ENCODE measurements at regions not wholly inside any gene's neighbourhood (a gene's known extent, or its start where the extent isn't known, plus 50 kb on each side); places are given as distances from the start of the nearest gene placed in this dataset.

DNA sequence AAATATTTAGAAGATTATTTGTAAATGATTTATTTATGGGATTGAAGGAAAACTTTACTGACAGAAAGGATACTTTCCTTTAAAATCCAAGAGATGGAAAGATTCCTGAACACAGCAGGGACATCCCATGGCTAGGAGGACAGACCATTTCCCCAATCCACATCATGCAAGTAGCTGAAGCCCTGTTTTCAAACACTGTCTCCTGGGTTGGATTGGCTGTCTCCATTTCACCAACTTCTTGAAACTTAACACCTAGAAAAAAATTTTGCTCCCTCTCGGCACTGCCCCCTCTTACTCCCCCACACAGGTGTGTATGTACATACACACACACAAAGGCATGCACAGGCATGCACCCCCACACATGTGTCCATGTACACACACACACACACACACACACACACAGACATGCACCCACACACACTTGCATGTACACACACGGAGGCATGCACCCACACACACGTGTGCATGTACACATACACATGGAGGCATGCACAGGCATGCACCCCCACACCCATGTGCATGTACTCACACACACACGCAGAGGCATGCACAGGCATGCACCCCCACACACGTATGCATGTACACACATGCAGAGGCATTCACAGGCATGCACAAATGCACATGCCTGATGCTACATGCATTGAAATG lies 320.0 kb downstream of the CHRM3 start:
- TF ChIP-seq, protein P1, sequence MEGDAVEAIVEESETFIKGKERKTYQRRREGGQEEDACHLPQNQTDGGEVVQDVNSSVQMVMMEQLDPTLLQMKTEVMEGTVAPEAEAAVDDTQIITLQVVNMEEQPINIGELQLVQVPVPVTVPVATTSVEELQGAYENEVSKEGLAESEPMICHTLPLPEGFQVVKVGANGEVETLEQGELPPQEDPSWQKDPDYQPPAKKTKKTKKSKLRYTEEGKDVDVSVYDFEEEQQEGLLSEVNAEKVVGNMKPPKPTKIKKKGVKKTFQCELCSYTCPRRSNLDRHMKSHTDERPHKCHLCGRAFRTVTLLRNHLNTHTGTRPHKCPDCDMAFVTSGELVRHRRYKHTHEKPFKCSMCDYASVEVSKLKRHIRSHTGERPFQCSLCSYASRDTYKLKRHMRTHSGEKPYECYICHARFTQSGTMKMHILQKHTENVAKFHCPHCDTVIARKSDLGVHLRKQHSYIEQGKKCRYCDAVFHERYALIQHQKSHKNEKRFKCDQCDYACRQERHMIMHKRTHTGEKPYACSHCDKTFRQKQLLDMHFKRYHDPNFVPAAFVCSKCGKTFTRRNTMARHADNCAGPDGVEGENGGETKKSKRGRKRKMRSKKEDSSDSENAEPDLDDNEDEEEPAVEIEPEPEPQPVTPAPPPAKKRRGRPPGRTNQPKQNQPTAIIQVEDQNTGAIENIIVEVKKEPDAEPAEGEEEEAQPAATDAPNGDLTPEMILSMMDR (IDR thresholded peaks at IDR 0.05; ENCODE audit: borderline replicate concordance, insufficient read depth, low read depth, low read length): no peak

DNA sequence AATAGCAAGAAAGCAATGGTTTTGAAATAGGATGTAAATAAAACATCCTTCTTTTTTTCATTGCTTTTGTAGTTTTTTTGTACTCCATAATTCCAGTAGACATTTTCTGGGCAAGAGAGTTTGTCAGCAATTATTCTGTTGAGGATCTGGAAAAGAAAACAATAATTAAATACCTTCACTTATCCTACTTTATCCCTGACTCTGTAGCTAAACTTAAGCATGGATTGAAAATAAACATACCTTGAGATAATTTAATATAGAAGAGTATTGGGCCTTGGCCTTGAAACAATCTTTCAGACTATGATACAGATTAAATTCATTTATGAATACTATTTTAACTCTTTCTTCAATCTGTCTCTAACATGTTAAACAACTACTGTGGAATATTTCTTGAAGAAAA lies 321.2 kb downstream of the CHRM3 start:
- TF ChIP-seq, protein P1 (IDR thresholded peaks at IDR 0.05; ENCODE audit: borderline replicate concordance, insufficient read depth, low read depth, low read length): no peak
- no peak overlapping the region for H3K4me3 ChIP-seq (ENCODE audit: low read depth, low read length)

More for the DNA sequence above, 320.0 kb downstream of the CHRM3 start:
- no peak overlapping the region for H3K4me3 ChIP-seq (ENCODE audit: low read depth, low read length)

DNA sequence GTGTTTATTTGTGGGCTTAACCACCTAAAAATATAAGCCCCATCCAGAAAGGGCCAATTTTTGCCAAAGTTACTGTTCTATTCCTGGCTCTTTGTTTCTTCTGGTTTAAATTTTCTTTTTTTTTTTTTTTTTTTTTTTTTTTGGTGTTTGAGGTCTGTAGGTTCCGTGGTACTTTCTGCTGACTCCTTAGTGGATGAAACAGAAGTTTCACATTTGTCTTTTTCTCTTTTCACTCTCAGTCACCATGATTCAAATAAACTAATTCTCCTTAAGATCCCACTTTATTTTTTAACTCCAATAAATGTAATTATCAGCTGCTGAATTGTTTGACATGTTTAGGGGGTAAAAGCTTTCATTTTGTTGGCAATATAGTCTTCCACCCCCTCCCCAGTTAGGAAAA lies 322.3 kb downstream of the CHRM3 start:
- TF ChIP-seq, protein P1 (IDR thresholded peaks at IDR 0.05; ENCODE audit: borderline replicate concordance, insufficient read depth, low read depth, low read length): no peak
- H3K4me3 ChIP-seq (ENCODE audit: low read depth, low read length): no peak overlapping the region

DNA sequence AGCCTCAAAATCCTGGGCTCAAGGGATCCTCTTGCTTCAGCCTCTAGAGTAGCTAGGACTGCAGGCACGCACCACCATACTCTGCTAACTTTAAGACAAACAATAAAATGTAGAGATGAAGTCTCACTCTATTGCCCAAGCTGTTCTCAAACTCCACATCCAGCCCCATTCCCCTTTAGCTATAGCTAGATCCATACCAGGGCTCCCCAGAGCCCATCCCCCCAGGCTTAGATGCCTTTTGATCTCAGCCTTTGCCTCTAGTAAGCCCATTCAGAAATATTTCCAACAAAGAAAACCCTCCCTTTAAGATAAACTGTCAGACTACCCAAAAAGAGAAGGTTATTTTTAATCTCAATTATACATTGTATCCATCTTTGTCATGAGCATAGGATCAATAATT lies 325.4 kb downstream of the CHRM3 start:
- H3K4me3 ChIP-seq (ENCODE audit: low read depth, low read length): no peak overlapping the region
- TF ChIP-seq, protein P1 (IDR thresholded peaks at IDR 0.05; ENCODE audit: borderline replicate concordance, insufficient read depth, low read depth, low read length): no peak

DNA sequence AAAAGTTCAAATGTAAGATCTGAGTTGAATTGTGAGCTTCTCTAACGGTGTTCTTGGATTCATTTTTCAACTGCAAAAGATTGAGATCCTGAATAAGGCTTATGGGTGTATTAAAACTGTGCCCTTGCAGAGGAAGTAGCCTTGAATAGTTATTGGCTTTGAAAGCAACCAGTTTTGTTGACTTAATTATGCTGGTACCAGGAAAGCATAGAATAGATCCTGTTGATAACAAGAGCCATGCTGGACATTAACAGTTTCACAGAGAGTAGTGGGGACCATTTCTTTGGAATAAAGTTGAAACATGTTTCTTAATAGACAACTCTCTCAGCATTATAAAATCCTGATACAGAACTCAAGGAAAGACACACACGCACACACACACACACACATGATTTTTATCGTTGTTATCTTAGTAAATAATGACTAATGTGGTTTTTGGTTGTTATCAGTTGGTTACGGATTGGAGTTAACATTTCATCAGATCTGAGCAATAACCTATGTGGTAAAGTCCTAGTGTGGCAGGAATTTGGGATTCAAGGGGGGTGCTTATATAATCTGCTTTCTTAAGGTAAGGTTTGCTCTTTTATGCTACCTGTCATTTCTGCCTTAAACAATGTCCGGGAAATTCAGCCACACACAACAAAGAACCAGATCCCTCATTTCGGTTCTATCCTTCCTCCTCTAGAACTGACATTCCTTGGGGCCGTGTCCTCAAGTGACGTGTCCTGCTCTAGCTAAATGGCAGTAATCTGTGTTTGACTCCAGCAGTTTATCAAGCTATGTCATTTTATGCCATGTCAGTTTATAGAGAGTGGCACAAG lies 330.9 kb downstream of the CHRM3 start:
- TF ChIP-seq, protein P1 (IDR thresholded peaks at IDR 0.05; ENCODE audit: borderline replicate concordance, insufficient read depth, low read depth, low read length): no peak
- H3K4me3 ChIP-seq (ENCODE audit: low read depth, low read length): no peak overlapping the region

DNA sequence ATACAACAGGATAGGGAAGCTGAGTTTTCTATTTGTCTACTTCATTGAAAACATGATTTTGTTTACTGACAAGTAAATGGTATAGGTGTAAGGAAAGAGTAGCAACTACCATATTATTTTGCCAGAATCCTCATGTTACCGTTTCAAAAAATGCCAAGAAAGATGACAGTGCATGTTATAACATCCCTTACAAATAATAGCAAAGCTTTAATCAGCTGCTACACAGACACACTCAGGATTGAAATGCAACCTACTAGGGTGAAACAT lies 331.5 kb downstream of the CHRM3 start:
- H3K4me3 ChIP-seq (ENCODE audit: low read depth, low read length): no peak overlapping the region
- TF ChIP-seq, protein P1 (IDR thresholded peaks at IDR 0.05; ENCODE audit: borderline replicate concordance, insufficient read depth, low read depth, low read length): no peak

DNA sequence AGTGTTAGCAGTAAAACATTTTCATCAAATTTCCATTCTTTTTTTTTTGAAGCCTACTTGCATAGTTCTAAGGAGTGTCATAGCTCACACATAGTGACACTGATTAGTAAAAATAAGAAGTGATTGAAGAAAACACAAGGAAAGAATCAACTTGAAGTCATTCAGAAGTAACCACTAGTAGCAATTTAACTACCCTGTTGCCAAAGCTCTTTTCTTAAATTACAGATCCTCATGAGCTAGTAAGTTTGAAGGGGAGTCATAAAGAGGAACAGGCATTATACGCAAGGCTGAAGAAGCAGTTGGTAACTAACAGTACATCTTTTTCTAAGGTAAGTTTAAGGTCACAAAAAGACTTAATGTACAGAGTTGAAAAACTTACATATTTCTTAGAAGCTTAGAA lies 332.2 kb downstream of the CHRM3 start:
- H3K4me3 ChIP-seq (ENCODE audit: low read depth, low read length): no peak overlapping the region
- TF ChIP-seq, protein P1 (IDR thresholded peaks at IDR 0.05; ENCODE audit: borderline replicate concordance, insufficient read depth, low read depth, low read length): no peak

All from GM12875 (cell line).